ENCODE measurements at regions not wholly inside any gene's neighbourhood (a gene's known extent, or its start where the extent isn't known, plus 50 kb on each side); places are given as distances from the start of the nearest gene placed in this dataset.

- H3K4me3 Mint-ChIP-seq: peak overlapping the region; percentile 37 to 76 (median 44)
- no peaks in the 10 kb centered on the region for H3K9me3 Mint-ChIP-seq
- peaks cover 29% of the 10 kb centered on the region for H3K4me1 Mint-ChIP-seq
- TF ChIP-seq CTCF (IDR thresholded peaks at IDR 0.05; ENCODE audit: unreplicated experiment in 3 of 3): no peak
- peak overlapping the region in 1 of 3 experiments; percentile 28 for H3K27ac Mint-ChIP-seq
- peaks cover 79% of the 10 kb centered on the region for H3K27me3 Mint-ChIP-seq (ENCODE audit: low read depth)
- H3K36me3 Mint-ChIP-seq (ENCODE audit: low read depth): no peaks in the 10 kb centered on the region
These were observed 58.1 kb upstream of the PRR23E start for GRCh38 chr3:127134887-127135240.

DNA sequence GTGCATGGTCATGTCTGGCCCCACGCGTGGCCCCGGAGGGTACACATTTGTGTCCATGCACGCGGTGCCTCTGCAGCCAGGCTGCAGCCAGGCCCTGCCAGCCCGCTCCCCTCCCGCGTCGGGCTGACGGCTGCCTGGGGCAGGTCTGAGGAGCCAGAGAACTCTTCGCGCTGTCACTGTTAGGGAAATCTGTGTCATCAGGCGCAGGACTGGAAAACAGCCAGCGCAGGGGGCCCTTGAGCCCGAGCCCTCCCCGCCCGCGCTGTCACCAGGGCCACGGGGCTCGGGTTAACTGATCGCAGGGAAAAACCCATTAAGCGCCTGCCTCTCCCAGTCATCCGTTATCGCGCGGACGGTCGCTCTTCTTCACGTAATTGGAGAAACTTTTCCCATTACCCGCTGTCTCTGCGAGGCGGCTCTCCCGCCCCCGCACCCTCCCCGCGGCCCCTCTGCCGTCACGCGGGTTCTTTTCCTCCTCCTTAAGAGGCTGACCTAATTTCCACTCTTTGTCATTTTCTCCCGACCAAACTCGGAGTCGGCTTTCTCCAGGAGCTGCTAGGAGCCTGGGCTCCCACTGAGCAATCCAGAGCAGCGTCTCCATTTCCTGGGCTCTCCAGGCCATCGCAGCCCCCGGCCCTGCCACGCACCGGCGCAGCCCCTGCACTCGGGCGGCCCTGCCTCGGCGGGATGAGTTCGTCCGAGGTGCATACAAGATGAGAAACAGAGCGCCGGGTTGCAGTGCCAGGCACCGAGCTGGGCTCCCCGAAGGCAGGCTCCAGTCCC lies 57.5 kb upstream of the PRR23E start:
- TF ChIP-seq CTCF (IDR thresholded peaks at IDR 0.05; ENCODE audit: unreplicated experiment in 3 of 3): no peak
- H3K4me3 Mint-ChIP-seq: peak overlapping the region; percentile 70 to 77 (median 76)
- H3K27ac Mint-ChIP-seq: no peak overlapping the region
- H3K27me3 Mint-ChIP-seq (ENCODE audit: low read depth): peaks cover 77% of the 10 kb centered on the region
- peaks cover 29% of the 10 kb centered on the region for H3K4me1 Mint-ChIP-seq
- no peaks in the 10 kb centered on the region for H3K9me3 Mint-ChIP-seq
- no peaks in the 10 kb centered on the region for H3K36me3 Mint-ChIP-seq (ENCODE audit: low read depth)

- H3K4me3 Mint-ChIP-seq: peak overlapping the region in 1 of 3 experiments; percentile 21
These were observed 56.8 kb upstream of the PRR23E start for GRCh38 chr3:127136024-127136600.

DNA sequence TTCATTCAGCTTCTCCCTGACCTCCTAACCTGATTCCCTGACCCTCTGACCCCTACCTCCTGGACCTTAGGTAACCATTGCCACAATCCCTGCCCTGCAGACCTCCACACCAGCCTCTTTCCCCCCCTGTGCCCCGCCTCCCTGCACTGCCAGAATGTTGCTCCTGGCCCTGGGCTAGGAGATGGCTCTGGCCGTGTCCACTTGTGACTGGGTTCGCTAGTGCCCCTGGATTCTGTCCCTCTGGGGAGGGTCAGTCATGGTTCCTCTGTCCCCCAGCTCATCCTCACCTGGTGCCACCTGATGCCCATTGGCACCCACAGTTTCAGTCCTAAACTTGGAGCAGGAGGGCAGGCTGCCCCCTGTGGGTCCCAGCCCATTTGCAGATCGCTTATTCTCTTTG lies 56.2 kb upstream of the PRR23E start:
- no peak for TF ChIP-seq CTCF (IDR thresholded peaks at IDR 0.05; ENCODE audit: unreplicated experiment in 3 of 3)
- Mint-ChIP-seq H3K4me1 (peaks cover 30% of the 10 kb centered on the region), H3K27me3 (ENCODE audit: low read depth) (peaks cover 76% of the 10 kb centered on the region), H3K27ac (no peak overlapping the region), H3K4me3 (peak overlapping the region in 1 of 3 experiments; percentile 43), H3K9me3 (no peaks in the 10 kb centered on the region), H3K36me3 (ENCODE audit: low read depth) (no peaks in the 10 kb centered on the region)

More at GRCh38 chr3:127136024-127136600, 56.8 kb upstream of the PRR23E start:
- no peak for TF ChIP-seq CTCF (IDR thresholded peaks at IDR 0.05; ENCODE audit: unreplicated experiment in 3 of 3)
- peaks cover 73% of the 10 kb centered on the region for H3K27me3 Mint-ChIP-seq (ENCODE audit: low read depth)
- peaks cover 29% of the 10 kb centered on the region for H3K4me1 Mint-ChIP-seq
- no peaks in the 10 kb centered on the region for H3K36me3 Mint-ChIP-seq (ENCODE audit: low read depth)
- no peaks in the 10 kb centered on the region for H3K9me3 Mint-ChIP-seq
- H3K27ac Mint-ChIP-seq: no peak overlapping the region

GRCh38 chr3:127137113-127137512 lies 55.8 kb upstream of the PRR23E start:
- Mint-ChIP-seq H3K27me3 (ENCODE audit: low read depth) (peaks cover 80% of the 10 kb centered on the region), H3K36me3 (ENCODE audit: low read depth) (no peaks in the 10 kb centered on the region), H3K9me3 (no peaks in the 10 kb centered on the region), H3K27ac (no peak overlapping the region), H3K4me3 (peak overlapping the region in 1 of 3 experiments; percentile 43), H3K4me1 (peaks cover 34% of the 10 kb centered on the region)
- no peak for TF ChIP-seq CTCF (IDR thresholded peaks at IDR 0.05; ENCODE audit: unreplicated experiment in 3 of 3)

Data from nephron (organoid).